Heart right ventricle (tissue), 16 donors: ENCODE measurements at regions not wholly inside any gene's neighbourhood (a gene's known extent, or its start where the extent isn't known, plus 50 kb on each side); places are given as distances from the start of the nearest gene placed in this dataset.

Source experiments
- ATAC-seq, 8 donors: fragments of 200-7000 bp; cut with Tn5 transposase; one replicate each; pipeline ENCODE4 v1.9.1; 2020; ENCODE audit warnings: mild to moderate bottlenecking in 8 of 8, moderate library complexity in 8 of 8, moderate number of reproducible peaks in 1 of 8
- DNase-seq, 2 donors: peaks; one replicate each; pipeline ENCODE4 v3.0.0-alpha.2; 2020
- H3K27ac ChIP-seq, 10 donors: fragments of 200-600 bp; sonication (generic) in 2 of 10; one replicate each; pipeline versions ENCODE4 v1.5.0 to v1.8.0; 2020 to 2022; ENCODE audit warnings: mild to moderate bottlenecking in 3 of 10
- H3K27me3 ChIP-seq, 7 donors: fragments of 200-600 bp; one replicate each; pipeline ENCODE4 v1.8.0; 2021 to 2022; ENCODE audit warnings: mild to moderate bottlenecking in 2 of 7
- H3K36me3 ChIP-seq, 9 donors: fragments of 200-600 bp; sonication (generic) in 1 of 9; one replicate each; pipeline versions ENCODE4 v1.5.0 to v1.8.0; 2020 to 2022; ENCODE audit warnings: mild to moderate bottlenecking in 2 of 9
- H3K4me1 ChIP-seq, 9 donors: fragments of 200-600 bp; sonication (generic) in 1 of 9; one replicate each; pipeline versions ENCODE4 v1.5.0 to v1.8.0; 2020 to 2022; ENCODE audit warnings: mild to moderate bottlenecking in 4 of 9
- H3K4me3 ChIP-seq, 10 donors: fragments of 200-600 bp; sonication (generic) in 2 of 10; one replicate each; pipeline versions ENCODE4 v1.5.0 to v1.8.0; 2020 to 2022; ENCODE audit warnings: mild to moderate bottlenecking in 7 of 10, moderate library complexity in 2 of 10
- H3K9me3 ChIP-seq, 11 donors: fragments of 200-600 bp in 10 of 11; sonication (generic) in 2 of 11; one replicate each; pipeline versions ENCODE4 v1.5.0 to v1.8.0; 2013 to 2022; ENCODE audit warnings: mild to moderate bottlenecking in 2 of 11, control low read depth in 1 of 11, moderate library complexity in 1 of 11
- WGBS, 2 donors: extraction: QIAGEN DNeasy Blood & Tissue Kit; methylation state at CpG; one replicate each; pipeline ENCODE4 v1.1.7; 2013; ENCODE audit warnings: inconsistent platforms in 1 of 2; 5-methylcytosine and 5-hydroxymethylcytosine counted together
- intact Hi-C, 10 donors: fragments of 100-400 bp; cut with DNase I; formaldehyde crosslinking; loops; one replicate each; pipeline versions ENCODE4 v1.11.1 to v1.14.2; 2022
- TF ChIP-seq, protein P1 (sequence below), 9 donors: fragments of 200-600 bp; sonication (generic) in 2 of 9; IDR thresholded peaks; one replicate each; pipeline versions ENCODE4 v1.5.0 to v1.8.0; 2021 to 2022; ENCODE audit warnings: antibody characterized with exemption in 9 of 9, mild to moderate bottlenecking in 5 of 9, moderate library complexity in 1 of 9
- donor health status: Arrhythmogenic right ventricular cardiomyopathy.
- donor health status: ischemic (EF 13 %, LVEDD 7.1; RV severe dilation, severe dysfunction).
- donor health status: healthy with polysubstance abuse.
- donor health status: DM: no; HTN: yes; CAD: no.
- donor health status: DM: no; HTN: no; CAD: no.
- donor health status: ischemic (EF 25% LVEDD 6.9; RV normal size, moderate dysfunction).
- donor health status: ischemic (EF 25% LVEDD 5.7; RV mildly dilated, moderate dysfunction).
- donor health status: healthy.
- donor health status: DM: yes; HTN: yes; CAD: no.
- donor health status: Ischemic cardiomyopathy.
- donor health status: ischemic (EF 35%, LVEDD 5.7; RV mildly dilated, moderate dysfunction).
- donor health status: nonischemic (EF 11% LVEDD 7.7; RV severe dilation, severe dysfunction).
- donor health status: DM: yes; HTN: yes; CAD: no.
- donor health status: PGD.
- donor health status: ischemic (EF 29% LVEDD 5.4; RV normal size, mild dysfunction).
- donor health status: nonischemic (EF 23%, LVEDD 6.1; RV moderate dilation, normal function).

DNA sequence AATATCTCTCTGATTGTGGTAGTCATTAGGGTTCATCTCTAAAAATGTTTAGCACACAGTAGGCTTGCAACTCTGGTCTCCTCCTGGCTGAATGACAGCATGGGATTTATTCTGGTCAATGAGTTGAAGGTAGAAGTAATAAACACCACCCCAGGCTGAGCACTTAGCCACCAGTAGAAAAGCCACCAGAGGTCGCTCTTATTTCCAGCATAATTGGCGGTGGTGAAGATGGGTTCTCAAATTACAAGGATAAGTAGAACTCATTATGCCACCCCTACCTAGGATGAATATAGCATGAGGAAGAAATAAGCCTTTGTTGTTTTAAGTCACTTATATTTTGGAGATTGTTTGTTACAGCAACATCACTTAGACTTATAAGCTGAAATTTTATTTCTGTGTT is 302.7 kb downstream of the GPM6A start:
- H3K4me3 ChIP-seq: no peak overlapping the region
- no peaks in the 10 kb centered on the region for H3K36me3 ChIP-seq
- H3K27ac ChIP-seq: no peak overlapping the region
- peaks cover 0 to 9% (median 0%) of the 10 kb centered on the region in 11 donors for H3K9me3 ChIP-seq
- no peak for ATAC-seq
- 47 to 52% methylated on average over 2 of the region's 2 CpGs for WGBS, 2 donors
- H3K27me3 ChIP-seq: no peaks in the 10 kb centered on the region
- DNase-seq: no peak
- H3K4me1 ChIP-seq: no peaks in the 10 kb centered on the region
- intact Hi-C loops: no loop called here
- TF ChIP-seq, protein P1, sequence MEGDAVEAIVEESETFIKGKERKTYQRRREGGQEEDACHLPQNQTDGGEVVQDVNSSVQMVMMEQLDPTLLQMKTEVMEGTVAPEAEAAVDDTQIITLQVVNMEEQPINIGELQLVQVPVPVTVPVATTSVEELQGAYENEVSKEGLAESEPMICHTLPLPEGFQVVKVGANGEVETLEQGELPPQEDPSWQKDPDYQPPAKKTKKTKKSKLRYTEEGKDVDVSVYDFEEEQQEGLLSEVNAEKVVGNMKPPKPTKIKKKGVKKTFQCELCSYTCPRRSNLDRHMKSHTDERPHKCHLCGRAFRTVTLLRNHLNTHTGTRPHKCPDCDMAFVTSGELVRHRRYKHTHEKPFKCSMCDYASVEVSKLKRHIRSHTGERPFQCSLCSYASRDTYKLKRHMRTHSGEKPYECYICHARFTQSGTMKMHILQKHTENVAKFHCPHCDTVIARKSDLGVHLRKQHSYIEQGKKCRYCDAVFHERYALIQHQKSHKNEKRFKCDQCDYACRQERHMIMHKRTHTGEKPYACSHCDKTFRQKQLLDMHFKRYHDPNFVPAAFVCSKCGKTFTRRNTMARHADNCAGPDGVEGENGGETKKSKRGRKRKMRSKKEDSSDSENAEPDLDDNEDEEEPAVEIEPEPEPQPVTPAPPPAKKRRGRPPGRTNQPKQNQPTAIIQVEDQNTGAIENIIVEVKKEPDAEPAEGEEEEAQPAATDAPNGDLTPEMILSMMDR (IDR thresholded peaks at IDR 0.05): no peak

DNA sequence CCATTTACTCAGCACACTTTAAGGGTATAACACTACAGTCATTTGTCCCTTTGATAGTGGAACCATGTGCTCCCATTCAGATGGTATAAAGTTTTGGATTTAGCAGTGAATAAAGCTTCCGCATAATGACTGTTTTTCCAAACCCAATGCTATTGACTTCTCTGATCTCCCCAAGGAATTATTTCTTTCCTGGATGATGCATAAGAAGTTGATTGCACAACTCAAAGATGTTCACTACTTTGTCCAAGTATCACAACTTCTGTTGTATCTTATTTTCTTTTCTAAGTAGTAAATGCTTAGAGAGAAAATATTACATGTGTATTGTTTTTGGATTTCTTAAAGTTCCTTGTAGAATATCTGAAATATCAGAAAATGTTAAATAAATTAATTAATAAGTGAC is 300.2 kb downstream of the GPM6A start:
- Histone ChIP-seq H3K4me3 (no peak overlapping the region), H3K27ac (no peak overlapping the region), H3K27me3 (no peaks in the 10 kb centered on the region), H3K36me3 (no peaks in the 10 kb centered on the region), H3K4me1 (no peaks in the 10 kb centered on the region), H3K9me3 (peaks cover 0 to 9% (median 0%) of the 10 kb centered on the region in 11 donors)
- intact Hi-C loops: no loop called here
- ATAC-seq (no peak), DNase-seq (no peak)
- WGBS, 2 donors: 84 to 91% methylated on average over 1 of the region's 1 CpG
- TF ChIP-seq, protein P1 (IDR thresholded peaks at IDR 0.05): no peak

DNA sequence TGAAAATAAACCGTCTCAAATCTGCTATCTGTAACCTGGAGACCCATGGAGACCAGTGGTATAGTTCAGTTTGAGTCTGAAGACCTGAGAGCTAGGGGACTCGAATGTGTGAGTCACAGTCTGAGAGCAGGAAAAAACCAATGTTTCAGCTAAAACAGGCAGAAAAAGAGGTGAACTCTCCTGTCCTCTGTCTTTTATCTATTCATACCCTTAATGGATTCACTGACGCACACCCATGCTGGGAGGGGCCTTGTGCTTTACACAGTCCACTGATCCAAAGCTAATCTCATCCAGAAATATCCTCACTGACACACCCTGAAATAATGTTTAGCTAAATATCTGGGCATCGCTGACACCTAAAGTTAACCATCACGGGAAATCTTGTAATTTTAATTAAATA is 297.9 kb downstream of the GPM6A start:
- no peak overlapping the region for H3K4me3 ChIP-seq
- 73 to 78% methylated on average over 5 of the region's 5 CpGs for WGBS, 2 donors
- no peaks in the 10 kb centered on the region for H3K4me1 ChIP-seq
- H3K9me3 ChIP-seq: peaks cover 0 to 6% (median 0%) of the 10 kb centered on the region in 11 donors
- DNase-seq (no peak), ATAC-seq (no peak)
- TF ChIP-seq, protein P1 (IDR thresholded peaks at IDR 0.05): no peak
- intact Hi-C loops: no loop called here
- no peak overlapping the region for H3K27ac ChIP-seq
- H3K36me3 ChIP-seq: no peaks in the 10 kb centered on the region
- H3K27me3 ChIP-seq: no peaks in the 10 kb centered on the region

DNA sequence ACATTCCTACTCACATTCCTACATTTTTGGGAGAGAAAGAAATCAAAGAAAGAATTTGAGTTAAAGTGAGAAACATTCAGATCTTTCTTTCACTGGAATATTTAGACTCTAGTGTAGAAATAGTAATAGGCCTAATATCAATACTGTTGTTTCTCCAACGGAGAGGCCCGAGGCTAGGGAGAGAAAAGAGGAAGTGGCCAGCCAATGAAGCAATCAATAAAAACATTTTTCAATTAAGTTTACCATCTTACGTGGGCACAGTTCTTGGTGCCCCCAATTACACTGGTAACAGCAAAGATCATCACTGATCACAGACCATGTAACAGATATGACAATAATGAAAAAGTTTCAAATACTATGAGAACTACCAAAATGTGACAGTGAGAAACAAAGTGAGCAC is 281.4 kb downstream of the GPM6A start:
- TF ChIP-seq, protein P1 (IDR thresholded peaks at IDR 0.05): no peak
- no peaks in the 10 kb centered on the region for H3K36me3 ChIP-seq
- no peak overlapping the region for H3K27ac ChIP-seq
- no peak overlapping the region for H3K4me3 ChIP-seq
- WGBS, 2 donors: 73 to 78% methylated on average over 3 of the region's 3 CpGs
- DNase-seq (no peak), ATAC-seq (no peak)
- H3K4me1 ChIP-seq: no peaks in the 10 kb centered on the region
- no peaks in the 10 kb centered on the region for H3K27me3 ChIP-seq
- H3K9me3 ChIP-seq: peaks cover 0 to 8% (median 0%) of the 10 kb centered on the region in 11 donors
- intact Hi-C loops: loop anchor here in 4 of 10 donors (10.0 kb wide), 2 partner anchors 656 to 766 kb away; no protein-coding TSS in a partner anchor
